ENCODE measurements at regions not wholly inside any gene's neighbourhood (a gene's known extent, or its start where the extent isn't known, plus 50 kb on each side); places are given as distances from the start of the nearest gene placed in this dataset.

DNA sequence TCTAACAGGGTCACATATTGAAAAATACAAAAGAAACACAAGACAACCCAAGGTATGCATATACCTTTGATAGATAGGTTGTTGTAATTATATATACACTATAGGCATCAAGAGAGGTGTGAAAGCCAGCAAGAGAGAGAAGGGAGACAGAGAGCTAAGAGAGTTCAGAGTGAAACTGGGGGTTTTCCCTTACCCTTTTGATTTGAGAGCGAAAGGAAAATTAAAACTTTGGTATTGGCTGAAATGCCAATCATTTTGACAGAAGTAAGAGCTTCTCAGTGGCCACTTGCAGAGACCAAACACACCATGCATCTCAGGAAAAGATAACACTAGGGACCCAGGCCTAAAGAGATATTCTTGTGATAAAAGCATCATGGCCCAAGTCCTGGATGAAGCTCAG, 183.6 kb downstream of the SHOX2 start:
- H3K27me3 ChIP-seq (ENCODE audit: insufficient read depth, low read length, poor library complexity) = no peaks in the 10 kb centered on the region
- no peak overlapping the region for H3K4me2 ChIP-seq (ENCODE audit: insufficient read depth, low read length)
- H3K9ac ChIP-seq (ENCODE audit: low read depth, low read length) = no peak overlapping the region
- H3K36me3 ChIP-seq (ENCODE audit: insufficient read depth, low read length) = no peaks in the 10 kb centered on the region
- H3K4me1 ChIP-seq (ENCODE audit: insufficient read depth, low read length) = no peaks in the 10 kb centered on the region
- H3K79me2 ChIP-seq (ENCODE audit: insufficient read depth, low read length) = no peaks in the 10 kb centered on the region
- H3K9me3 ChIP-seq (ENCODE audit: insufficient read depth, low read length, severe bottlenecking) = no peaks in the 10 kb centered on the region
- no peaks in the 10 kb centered on the region for H4K20me1 ChIP-seq (ENCODE audit: insufficient read depth, low read length)
- no peak overlapping the region for H3K4me3 ChIP-seq (ENCODE audit: low read depth in 1 of 2, low read length in 2 of 2)
- H2AFZ ChIP-seq (ENCODE audit: low read depth, low read length) = no peak overlapping the region
- no peak for ATAC-seq (ENCODE audit: insufficient read depth, low read depth)
- DNase-seq = no peak
- TF ChIP-seq EZH2 (IDR thresholded peaks at IDR 0.05; ENCODE audit: borderline replicate concordance, low read depth, low read length, severe bottlenecking) = no peak
- TF ChIP-seq, protein P1, sequence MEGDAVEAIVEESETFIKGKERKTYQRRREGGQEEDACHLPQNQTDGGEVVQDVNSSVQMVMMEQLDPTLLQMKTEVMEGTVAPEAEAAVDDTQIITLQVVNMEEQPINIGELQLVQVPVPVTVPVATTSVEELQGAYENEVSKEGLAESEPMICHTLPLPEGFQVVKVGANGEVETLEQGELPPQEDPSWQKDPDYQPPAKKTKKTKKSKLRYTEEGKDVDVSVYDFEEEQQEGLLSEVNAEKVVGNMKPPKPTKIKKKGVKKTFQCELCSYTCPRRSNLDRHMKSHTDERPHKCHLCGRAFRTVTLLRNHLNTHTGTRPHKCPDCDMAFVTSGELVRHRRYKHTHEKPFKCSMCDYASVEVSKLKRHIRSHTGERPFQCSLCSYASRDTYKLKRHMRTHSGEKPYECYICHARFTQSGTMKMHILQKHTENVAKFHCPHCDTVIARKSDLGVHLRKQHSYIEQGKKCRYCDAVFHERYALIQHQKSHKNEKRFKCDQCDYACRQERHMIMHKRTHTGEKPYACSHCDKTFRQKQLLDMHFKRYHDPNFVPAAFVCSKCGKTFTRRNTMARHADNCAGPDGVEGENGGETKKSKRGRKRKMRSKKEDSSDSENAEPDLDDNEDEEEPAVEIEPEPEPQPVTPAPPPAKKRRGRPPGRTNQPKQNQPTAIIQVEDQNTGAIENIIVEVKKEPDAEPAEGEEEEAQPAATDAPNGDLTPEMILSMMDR (IDR thresholded peaks at IDR 0.05; ENCODE audit: borderline replicate concordance, extremely low read depth, low read length, poor library complexity, severe bottlenecking) = no peak
- H3K27ac ChIP-seq (ENCODE audit: low read length) = no peak overlapping the region

DNA sequence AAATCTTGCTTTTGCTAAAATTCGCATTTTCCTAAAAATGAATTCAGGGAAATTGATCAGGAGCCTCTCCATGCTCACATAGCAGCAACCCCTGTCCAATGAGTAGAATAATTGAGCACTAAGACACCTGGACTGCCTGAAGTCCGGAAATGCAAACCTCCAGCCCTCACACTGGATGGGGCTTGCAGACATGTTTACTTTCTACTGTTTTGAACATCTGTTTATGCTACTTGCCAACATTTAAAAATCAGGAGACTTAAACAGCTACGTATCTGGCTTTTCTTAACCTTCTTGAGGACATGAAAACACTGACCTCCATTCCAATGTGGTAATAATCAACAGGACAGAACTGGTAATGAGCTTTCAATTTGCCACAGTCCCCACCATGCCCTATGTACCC, 184.4 kb downstream of the SHOX2 start:
- H4K20me1 ChIP-seq (ENCODE audit: insufficient read depth, low read length) = no peaks in the 10 kb centered on the region
- H2AFZ ChIP-seq (ENCODE audit: low read depth, low read length) = no peak overlapping the region
- H3K27ac ChIP-seq (ENCODE audit: low read length) = no peak overlapping the region
- DNase-seq (no peak), ATAC-seq (ENCODE audit: insufficient read depth, low read depth) (no peak)
- no peak for TF ChIP-seq EZH2 (IDR thresholded peaks at IDR 0.05; ENCODE audit: borderline replicate concordance, low read depth, low read length, severe bottlenecking)
- TF ChIP-seq, protein P1 (IDR thresholded peaks at IDR 0.05; ENCODE audit: borderline replicate concordance, extremely low read depth, low read length, poor library complexity, severe bottlenecking) = no peak
- H3K4me2 ChIP-seq (ENCODE audit: insufficient read depth, low read length) = no peak overlapping the region
- H3K36me3 ChIP-seq (ENCODE audit: insufficient read depth, low read length) = no peaks in the 10 kb centered on the region
- no peaks in the 10 kb centered on the region for H3K79me2 ChIP-seq (ENCODE audit: insufficient read depth, low read length)
- H3K4me1 ChIP-seq (ENCODE audit: insufficient read depth, low read length) = no peaks in the 10 kb centered on the region
- H3K27me3 ChIP-seq (ENCODE audit: insufficient read depth, low read length, poor library complexity) = no peaks in the 10 kb centered on the region
- no peaks in the 10 kb centered on the region for H3K9me3 ChIP-seq (ENCODE audit: insufficient read depth, low read length, severe bottlenecking)
- H3K9ac ChIP-seq (ENCODE audit: low read depth, low read length) = no peak overlapping the region
- H3K4me3 ChIP-seq (ENCODE audit: low read depth in 1 of 2, low read length in 2 of 2) = no peak overlapping the region

DNA sequence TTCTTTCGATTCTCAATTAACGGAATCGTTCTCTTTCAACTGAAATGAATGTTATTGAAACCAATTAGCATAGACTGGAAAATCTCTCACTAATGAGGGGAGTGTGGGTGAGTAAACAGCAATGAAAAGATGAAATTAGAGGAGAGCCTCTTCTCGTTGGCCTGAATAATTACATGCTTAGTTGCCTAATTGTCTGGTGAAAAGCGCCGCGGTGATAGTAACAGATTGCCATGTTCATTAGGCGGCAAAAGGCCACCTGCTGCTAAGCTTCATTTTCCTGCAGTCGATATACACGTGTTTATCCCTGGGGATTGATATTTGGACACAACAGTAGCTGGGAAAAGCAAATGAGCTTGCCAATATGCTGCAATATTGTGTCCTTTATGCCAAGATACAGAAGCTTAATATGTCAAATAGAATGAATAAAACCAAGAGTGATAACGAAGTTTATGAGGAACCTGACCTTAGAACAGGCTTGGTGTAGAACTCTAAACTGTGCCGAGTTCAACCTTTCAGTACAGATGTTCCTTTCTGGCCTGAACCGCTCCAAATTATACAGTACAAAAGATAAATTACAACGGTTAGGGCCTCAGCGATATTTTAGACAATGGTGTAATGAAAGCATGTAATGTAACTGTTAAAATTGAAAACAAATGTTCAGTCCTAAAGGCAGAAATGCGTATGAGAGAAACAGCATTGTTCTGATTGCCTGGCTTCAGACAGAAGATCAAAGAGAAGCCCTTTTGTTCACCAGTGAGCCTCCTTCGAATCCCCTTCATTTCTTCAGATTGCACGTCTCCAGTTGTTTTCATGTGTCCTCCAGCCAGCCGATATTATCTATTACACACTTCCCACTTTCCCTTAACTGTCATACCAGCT, 185.2 kb downstream of the SHOX2 start:
- H3K9me3 ChIP-seq (ENCODE audit: insufficient read depth, low read length, severe bottlenecking) = no peaks in the 10 kb centered on the region
- no peak overlapping the region for H2AFZ ChIP-seq (ENCODE audit: low read depth, low read length)

More for the DNA sequence above, 185.2 kb downstream of the SHOX2 start:
- Histone ChIP-seq H3K27me3 (ENCODE audit: insufficient read depth, low read length, poor library complexity) (no peaks in the 10 kb centered on the region), H3K27ac (ENCODE audit: low read length) (no peak overlapping the region), H3K9ac (ENCODE audit: low read depth, low read length) (no peak overlapping the region), H4K20me1 (ENCODE audit: insufficient read depth, low read length) (no peaks in the 10 kb centered on the region), H3K4me2 (ENCODE audit: insufficient read depth, low read length) (no peak overlapping the region), H3K4me3 (ENCODE audit: low read depth in 1 of 2, low read length in 2 of 2) (no peak overlapping the region), H3K4me1 (ENCODE audit: insufficient read depth, low read length) (no peaks in the 10 kb centered on the region), H3K79me2 (ENCODE audit: insufficient read depth, low read length) (no peaks in the 10 kb centered on the region), H3K36me3 (ENCODE audit: insufficient read depth, low read length) (no peaks in the 10 kb centered on the region)
- DNase-seq = no peak
- ATAC-seq (ENCODE audit: insufficient read depth, low read depth) = no peak
- TF ChIP-seq, protein P1 (IDR thresholded peaks at IDR 0.05; ENCODE audit: borderline replicate concordance, extremely low read depth, low read length, poor library complexity, severe bottlenecking) = no peak
- TF ChIP-seq EZH2 (IDR thresholded peaks at IDR 0.05; ENCODE audit: borderline replicate concordance, low read depth, low read length, severe bottlenecking) = no peak
